ENCODE measurements at regions not wholly inside any gene's neighbourhood (a gene's known extent, or its start where the extent isn't known, plus 50 kb on each side); places are given as distances from the start of the nearest gene placed in this dataset.

DNA sequence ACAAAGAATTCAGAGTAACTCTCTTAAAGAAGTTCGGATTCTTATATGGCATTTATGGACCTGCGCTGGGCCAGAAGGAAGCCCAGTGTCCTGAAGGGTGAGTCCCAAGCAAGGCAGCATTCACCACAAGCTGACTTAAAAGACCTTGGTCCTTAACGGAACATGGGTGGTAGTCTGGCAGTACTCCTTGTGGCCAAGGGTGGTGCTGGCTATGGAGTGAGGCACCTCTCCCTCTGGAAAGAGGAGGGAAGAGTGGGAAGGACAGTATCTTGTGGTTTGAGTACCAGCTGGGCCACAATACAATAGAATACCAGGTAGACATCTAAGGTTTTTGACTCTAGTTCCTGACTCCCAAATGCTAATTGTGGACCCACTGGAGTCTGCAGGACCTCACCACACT, 425.7 kb upstream of the CYLC2 start:
- TF ChIP-seq, protein P1, sequence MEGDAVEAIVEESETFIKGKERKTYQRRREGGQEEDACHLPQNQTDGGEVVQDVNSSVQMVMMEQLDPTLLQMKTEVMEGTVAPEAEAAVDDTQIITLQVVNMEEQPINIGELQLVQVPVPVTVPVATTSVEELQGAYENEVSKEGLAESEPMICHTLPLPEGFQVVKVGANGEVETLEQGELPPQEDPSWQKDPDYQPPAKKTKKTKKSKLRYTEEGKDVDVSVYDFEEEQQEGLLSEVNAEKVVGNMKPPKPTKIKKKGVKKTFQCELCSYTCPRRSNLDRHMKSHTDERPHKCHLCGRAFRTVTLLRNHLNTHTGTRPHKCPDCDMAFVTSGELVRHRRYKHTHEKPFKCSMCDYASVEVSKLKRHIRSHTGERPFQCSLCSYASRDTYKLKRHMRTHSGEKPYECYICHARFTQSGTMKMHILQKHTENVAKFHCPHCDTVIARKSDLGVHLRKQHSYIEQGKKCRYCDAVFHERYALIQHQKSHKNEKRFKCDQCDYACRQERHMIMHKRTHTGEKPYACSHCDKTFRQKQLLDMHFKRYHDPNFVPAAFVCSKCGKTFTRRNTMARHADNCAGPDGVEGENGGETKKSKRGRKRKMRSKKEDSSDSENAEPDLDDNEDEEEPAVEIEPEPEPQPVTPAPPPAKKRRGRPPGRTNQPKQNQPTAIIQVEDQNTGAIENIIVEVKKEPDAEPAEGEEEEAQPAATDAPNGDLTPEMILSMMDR (conservative IDR thresholded peaks at IDR 0.05; ENCODE audit: low read depth, low read length) = no peak
- TF ChIP-seq EZH2 (IDR thresholded peaks at IDR 0.05; ENCODE audit: borderline replicate concordance, low read depth, low read length, poor library complexity, severe bottlenecking) = no peak
